ENCODE measurements at regions not wholly inside any gene's neighbourhood (a gene's known extent, or its start where the extent isn't known, plus 50 kb on each side); places are given as distances from the start of the nearest gene placed in this dataset.

DNA sequence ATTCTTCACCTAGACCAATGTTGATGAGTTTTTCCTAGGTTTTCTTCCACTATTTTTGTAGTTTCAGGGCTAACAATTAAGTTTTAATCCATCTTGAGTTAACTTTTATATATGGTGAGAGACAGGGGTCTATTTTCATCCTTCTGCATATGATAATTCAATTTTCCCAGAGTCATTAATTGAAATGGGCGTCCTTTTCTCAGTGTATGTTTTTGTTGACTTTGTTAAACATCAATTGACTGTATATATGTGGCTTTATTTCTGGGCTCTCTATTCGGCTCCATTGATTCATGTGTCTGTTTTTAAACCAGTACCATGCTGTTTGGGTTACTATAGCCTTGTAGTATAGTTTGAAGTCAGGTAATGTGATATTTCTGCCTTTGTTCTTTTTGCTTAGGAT is 282.1 kb downstream of the INSC start (continued):
- TF ChIP-seq, protein P1, sequence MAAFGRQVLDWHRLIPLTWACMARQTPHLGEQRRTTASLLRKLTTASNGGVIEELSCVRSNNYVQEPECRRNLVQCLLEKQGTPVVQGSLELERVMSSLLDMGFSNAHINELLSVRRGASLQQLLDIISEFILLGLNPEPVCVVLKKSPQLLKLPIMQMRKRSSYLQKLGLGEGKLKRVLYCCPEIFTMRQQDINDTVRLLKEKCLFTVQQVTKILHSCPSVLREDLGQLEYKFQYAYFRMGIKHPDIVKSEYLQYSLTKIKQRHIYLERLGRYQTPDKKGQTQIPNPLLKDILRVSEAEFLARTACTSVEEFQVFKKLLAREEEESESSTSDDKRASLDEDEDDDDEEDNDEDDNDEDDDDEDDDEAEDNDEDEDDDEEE (CRISPR knock-in tag; IDR thresholded peaks at IDR 0.05) = no peak
- TF ChIP-seq STAT5B (CRISPR knock-in tag; IDR thresholded peaks at IDR 0.05) = no peak
- no peak for TF ChIP-seq ARNT (IDR thresholded peaks at IDR 0.05)
- no peak for TF ChIP-seq RCOR2 (CRISPR knock-in tag; IDR thresholded peaks at IDR 0.05)
- TF ChIP-seq MAFK (conservative IDR thresholded peaks at IDR 0.05 in 1 of 2, IDR thresholded peaks at IDR 0.05 in 1 of 2; ENCODE audit: low read length in 2 of 2) = peak; percentile 22 to 66; a peak in 2 of 4 replicates

DNA sequence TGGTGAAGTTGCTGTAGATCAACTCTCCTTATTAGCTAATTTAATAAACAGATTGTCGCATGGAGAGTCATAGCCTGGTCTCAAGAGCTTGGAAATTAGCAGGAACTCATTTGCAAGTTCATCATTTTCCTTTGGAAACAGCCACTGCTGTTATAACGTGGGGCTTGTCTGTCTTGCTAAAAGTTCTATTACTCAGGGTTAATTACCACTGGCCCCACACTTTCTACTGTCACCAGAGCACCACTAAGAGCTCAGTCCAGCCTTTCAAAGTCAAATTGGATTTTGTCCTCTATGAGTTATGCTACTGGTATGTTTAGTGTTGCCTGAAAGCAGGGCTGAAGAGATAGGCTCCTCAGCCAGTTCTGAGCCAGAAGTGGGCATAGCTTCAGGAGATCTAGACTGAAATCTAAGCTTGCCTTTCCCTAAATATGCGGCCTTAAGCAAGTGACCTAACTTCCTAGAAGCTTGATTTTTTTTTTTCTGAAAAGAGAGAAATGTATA is 292.2 kb downstream of the INSC start:
- H3K27me3 ChIP-seq (ENCODE audit: control insufficient read depth in 1 of 2, insufficient read depth in 2 of 2, low read length in 2 of 2) = no peaks in the 10 kb centered on the region
- ATAC-seq (no peak), DNase-seq (ENCODE audit: low spot score) (no peak), FAIRE-seq (no peak)
- H3K4me3 ChIP-seq (replicated peaks in 1 of 3; ENCODE audit: insufficient read depth in 1 of 3, low read depth in 2 of 3, low read length in 3 of 3) = no peak overlapping the region
- no peak overlapping the region for H3K27ac ChIP-seq (ENCODE audit: extremely low read length, insufficient read depth, low read length)
- H3K36me3 ChIP-seq (replicated peaks in 1 of 2; ENCODE audit: control insufficient read depth in 1 of 2, insufficient read depth in 2 of 2, low read length in 2 of 2) = no peaks in the 10 kb centered on the region
- CTCF ChIA-PET (ENCODE audit: low intra/inter-chr PET ratio, low total read pairs) = no interaction called here
- no peaks in the 10 kb centered on the region for H3K79me2 ChIP-seq (ENCODE audit: insufficient read depth, low read length)
- no peak overlapping the region for H2AFZ ChIP-seq (ENCODE audit: low read length)
- TF ChIP-seq ZNF839 (CRISPR knock-in tag; IDR thresholded peaks at IDR 0.05; ENCODE audit: borderline replicate concordance) (no peak), ZNF577 (CRISPR knock-in tag; IDR thresholded peaks at IDR 0.05; ENCODE audit: borderline replicate concordance, low read depth) (no peak), PCBP2 (optimal IDR thresholded peaks at IDR 0.05; ENCODE audit: low read depth, low read length, poor library complexity, severe bottlenecking) (no peak), EEA1 (CRISPR knock-in tag; IDR thresholded peaks at IDR 0.05; ENCODE audit: borderline replicate concordance) (no peak), ZFP36L2 (CRISPR knock-in tag; IDR thresholded peaks at IDR 0.05) (no peak), ZNF430 (CRISPR knock-in tag; IDR thresholded peaks at IDR 0.05) (no peak), CBX2 (IDR thresholded peaks at IDR 0.05; ENCODE audit: low read depth, low read length) (no peak), CBX2 (CRISPR knock-in tag; IDR thresholded peaks at IDR 0.05; ENCODE audit: low read depth) (no peak)
- TF ChIP-seq, protein P2, sequence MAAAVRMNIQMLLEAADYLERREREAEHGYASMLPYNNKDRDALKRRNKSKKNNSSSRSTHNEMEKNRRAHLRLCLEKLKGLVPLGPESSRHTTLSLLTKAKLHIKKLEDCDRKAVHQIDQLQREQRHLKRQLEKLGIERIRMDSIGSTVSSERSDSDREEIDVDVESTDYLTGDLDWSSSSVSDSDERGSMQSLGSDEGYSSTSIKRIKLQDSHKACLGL (CRISPR knock-in tag; IDR thresholded peaks at IDR 0.05) = no peak
- H3K9me3 ChIP-seq (ENCODE audit: low read length) = no peaks in the 10 kb centered on the region
- no peaks in the 10 kb centered on the region for H3K4me1 ChIP-seq (ENCODE audit: insufficient read depth, low read length)
- POLR2A ChIA-PET = no interaction called here
- no peaks in the 10 kb centered on the region for H4K20me1 ChIP-seq (ENCODE audit: insufficient read depth, low read length)
- H3K9ac ChIP-seq (ENCODE audit: insufficient read depth, low read depth, low read length) = no peak overlapping the region
- BruUV-seq (replicated peaks) = no TSS peak
- H3K4me2 ChIP-seq (ENCODE audit: low read depth, low read length) = no peak overlapping the region
- 0% methylated on average over 3 of the region's 3 CpGs for whole genome bisulfite sequencing (ENCODE audit: low lambda C conversion rate)
- in situ Hi-C loops (cut with HindIII; ENCODE audit: extremely low pct_ligation_motif_present, low pct_unique_long_range_greater_than_20kb) = no loop called here
- intact Hi-C loops (cut with micrococcal nuclease; ENCODE audit: unreplicated experiment) = no loop called here
